ENCODE measurements at regions not wholly inside any gene's neighbourhood (a gene's known extent, or its start where the extent isn't known, plus 50 kb on each side); places are given as distances from the start of the nearest gene placed in this dataset.

DNA sequence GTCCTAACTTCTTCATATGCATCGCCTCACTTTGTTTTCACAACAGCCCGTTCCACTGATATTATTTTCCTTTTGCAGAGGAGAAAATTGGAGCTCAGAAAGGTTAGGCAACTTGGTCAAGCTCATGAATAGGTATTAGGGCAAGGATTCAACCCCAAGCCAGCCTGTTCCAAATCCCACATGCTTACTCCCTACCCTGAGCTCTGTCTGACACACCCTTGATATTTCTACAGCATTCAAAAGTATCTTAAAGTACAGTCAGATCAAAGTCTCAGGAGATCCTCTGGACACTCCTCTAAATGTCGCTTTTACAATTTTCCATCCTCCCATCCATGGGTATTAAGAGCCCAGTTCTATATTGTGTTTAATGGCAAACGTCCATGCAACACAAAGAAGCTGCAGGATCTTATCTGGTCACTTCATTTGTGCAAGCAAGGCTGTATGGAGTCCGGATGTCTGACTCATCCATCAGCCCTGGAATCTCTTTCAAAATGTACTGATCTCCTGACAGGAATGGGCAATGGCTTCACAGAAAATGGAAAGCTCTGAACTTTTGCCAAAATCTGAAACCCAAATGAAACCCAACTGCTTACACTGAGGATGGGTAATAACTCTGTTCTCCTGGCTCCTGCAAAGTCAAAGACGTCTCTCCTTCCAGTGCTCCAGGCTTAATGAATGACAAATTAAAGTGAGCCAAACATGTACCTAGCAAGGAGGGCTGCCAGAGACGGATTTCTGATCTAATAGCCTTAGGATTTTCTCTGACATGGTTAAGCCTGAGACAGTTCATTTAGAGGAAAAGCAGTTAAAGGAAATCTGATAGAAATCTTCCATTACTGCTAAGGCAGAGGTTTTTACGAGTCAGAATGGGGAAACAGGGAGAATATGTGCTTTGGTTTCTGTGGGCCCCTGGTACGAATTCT, 230.9 kb upstream of the RORA start:
- DNase-seq: no peak

- no peak for DNase-seq
Measured at GRCh38 chr15:61457050-61457733, 228.1 kb upstream of the RORA start.

- DNase-seq: no peak
Measured at GRCh38 chr15:61449186-61449702, 220.1 kb upstream of the RORA start.

- no peak for DNase-seq
Measured at GRCh38 chr15:61447981-61448380, 218.9 kb upstream of the RORA start.

DNA sequence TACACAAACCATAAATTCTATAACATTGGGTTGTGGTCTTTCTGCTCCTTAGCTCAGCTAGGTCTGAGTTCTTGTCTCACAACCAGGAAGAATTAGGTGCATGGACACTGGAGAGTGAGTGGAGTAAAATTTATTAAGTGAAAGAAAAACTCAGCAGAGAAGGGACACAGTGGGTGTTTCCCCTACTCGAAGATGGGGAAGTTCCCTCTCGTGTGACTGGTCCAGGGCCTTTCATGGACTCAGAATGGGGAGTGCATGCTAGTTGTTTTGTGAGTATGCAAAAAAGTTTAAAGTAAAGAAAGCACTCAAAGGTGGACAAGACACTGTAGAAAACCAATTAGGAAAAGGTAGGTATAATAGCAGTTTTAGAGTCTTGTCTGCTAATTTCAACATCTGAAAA, 215.5 kb upstream of the RORA start:
- no peak for DNase-seq

DNA sequence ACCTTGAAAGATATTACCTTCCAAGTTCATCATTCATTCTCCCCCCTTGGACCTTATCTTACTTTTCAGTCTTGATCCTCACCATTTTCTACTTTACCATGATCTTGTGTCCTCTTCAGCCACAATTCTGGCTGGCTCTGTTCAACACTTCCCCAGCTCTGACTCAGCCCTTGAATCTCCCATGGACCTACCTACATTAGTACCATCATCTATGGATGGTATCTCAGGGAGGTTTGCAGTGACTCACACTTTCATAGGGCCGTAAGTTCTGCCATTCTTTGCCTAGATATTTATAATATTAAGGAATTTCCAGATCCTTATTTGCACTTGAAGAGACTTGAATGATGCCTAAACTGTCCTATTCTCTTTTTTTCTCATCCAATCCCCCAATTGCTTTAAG, 213.7 kb upstream of the RORA start:
- DNase-seq: no peak

GRCh38 chr15:61441891-61442290, 212.8 kb upstream of the RORA start:
- DNase-seq: no peak

GRCh38 chr15:61426466-61426865, 197.4 kb upstream of the RORA start:
- DNase-seq: no peak

GRCh38 chr15:61425934-61426333, 196.8 kb upstream of the RORA start:
- no peak for DNase-seq

DNA sequence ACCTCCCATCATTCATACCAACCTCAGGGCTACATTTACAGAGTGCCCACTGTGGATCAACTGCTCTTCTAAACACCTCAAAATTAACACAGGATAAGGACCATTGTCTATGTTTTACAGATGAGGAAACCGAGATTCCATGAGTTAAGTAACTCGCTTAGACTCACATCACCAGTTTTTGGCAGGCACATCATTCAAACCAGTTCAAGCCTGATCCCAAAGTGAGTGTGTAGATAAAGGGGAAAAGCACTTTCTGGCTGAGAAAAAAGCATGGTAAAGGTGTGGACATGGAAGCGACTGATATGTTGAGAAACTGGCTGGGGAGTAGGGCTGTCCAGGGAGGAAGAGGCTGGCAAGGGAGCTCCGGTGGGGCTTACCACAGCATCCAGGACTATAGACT, 193.7 kb upstream of the RORA start:
- DNase-seq: no peak

- no peak for DNase-seq
Measured at GRCh38 chr15:61421938-61422337, 192.8 kb upstream of the RORA start.

GRCh38 chr15:61421470-61421869, 192.4 kb upstream of the RORA start:
- DNase-seq: no peak

DNA sequence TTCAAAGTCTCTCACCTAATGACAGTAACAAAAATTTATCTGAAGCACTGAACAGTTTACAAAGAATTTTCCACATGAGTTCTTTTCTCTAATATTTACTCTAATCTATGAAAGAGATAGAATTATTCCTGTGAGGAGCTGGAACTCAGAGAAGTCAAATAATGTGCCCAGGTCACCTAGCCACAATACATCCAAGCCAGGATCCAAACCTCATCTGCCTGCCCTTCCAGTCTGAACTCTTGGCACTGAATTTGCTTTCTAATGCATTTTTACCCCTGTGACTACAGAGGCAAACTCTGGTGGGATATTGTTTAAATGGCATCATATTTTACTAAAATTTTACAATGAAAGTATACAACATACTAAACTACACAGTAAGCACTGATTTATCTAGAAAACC, 191.4 kb upstream of the RORA start:
- no peak for DNase-seq

- no peak for DNase-seq
Measured at GRCh38 chr15:61415617-61416120, 186.6 kb upstream of the RORA start.

GRCh38 chr15:61411902-61412510, 182.9 kb upstream of the RORA start:
- no peak for DNase-seq

DNA sequence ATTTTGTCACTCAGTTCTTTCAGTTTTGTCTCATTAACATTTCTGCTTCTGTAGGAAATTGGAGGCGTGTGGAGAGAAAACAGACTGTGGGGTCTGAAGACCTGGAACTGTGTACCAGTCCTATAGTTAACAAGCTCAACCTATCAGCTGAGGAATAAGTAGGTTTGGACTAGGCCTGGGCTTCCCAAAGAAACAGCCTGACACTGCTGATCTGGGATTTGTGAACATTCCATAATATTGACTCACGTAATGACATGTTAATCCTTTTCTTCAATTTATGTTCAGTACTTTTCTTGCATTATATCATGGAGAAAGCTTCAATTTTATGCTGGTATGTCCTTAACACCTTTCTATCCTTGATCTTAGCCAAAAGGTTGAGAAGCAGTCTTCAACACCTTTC, 181.6 kb upstream of the RORA start:
- DNase-seq: no peak

- DNase-seq: no peak
Measured at GRCh38 chr15:61404567-61404966, 175.5 kb upstream of the RORA start.

- DNase-seq: no peak
Measured at GRCh38 chr15:61403884-61404283, 174.8 kb upstream of the RORA start.

DNA sequence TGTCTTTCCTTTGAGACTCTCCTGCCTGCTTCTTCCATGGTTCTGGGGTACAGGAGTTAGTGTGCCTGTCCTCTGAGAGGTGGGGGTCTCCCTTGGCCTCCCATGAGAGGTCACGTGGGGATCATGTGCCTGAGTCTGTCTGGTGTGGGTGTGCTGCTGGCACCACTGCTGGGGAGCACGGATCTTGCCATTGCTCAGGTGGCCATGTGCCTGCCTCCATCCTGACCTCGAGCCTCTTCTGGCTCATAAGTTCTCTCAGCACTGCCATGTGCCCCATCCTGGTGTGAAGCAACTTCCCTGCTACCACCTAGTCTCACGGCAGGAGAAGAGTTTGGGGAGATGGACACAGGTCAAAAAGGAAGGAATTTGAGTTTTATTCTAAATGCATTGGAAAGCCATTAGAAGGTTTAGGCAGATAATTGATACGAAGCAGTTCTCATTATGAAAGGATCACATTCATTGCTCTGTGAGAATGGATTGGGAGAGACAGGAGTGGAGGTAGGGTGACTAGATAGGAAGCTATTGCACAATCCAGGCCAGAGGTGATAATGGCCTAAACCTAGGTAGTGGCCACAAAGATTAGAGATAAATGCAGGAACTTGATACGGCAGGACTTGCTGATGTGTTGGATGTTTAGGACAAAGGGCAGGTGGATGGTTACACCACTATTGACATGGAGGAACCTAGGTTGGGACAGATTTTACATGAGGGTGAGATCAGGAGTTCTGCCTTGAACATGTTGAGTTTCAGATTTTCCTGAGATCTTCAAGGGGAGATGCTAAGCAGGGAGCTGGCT, 173.0 kb upstream of the RORA start:
- DNase-seq: no peak

DNA sequence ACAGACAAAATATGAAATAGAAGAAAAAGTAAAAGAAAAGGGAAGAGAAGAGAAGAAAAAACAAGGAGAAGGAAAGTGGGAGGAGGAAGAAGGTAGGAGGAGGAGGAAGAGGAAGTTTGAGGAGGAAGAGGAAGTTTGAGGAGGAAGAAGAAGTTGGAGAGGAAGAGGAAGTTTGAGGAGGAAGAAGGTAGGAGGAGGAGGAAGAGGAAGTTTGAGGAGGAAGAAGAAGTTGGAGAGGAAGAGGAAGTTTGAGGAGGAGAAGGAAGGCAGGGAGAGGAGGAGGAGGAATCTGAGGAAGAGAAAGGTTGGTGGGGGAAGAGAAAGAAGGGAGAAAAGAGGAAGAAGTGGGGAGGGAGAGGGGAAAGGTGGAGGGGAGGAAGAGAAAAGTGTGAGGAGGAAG, 169.2 kb upstream of the RORA start:
- DNase-seq: no peak

- DNase-seq: no peak
Measured at GRCh38 chr15:61396235-61396919, 167.3 kb upstream of the RORA start.

DNA sequence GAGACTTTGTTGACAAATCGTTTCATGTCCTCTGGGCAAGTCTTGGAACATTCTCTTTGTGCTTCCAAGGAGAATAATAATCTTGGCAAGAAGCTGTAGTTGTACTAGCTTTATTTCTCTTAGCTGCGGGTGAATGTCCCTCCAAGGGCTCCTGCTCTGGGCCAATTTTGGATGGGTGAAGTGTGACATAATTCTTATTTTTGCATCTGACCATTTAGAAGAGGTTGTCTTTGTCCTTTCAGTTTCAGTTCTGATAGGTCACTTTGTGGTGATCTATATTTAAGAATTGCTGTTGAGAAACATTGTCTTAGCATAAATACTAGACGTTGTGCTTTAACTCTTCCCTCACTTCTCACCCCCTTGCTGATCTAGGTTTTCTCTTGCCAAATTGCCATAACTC, 164.8 kb upstream of the RORA start:
- DNase-seq: no peak
